GM23338 (cell line): ENCODE measurements at regions not wholly inside any gene's neighbourhood (a gene's known extent, or its start where the extent isn't known, plus 50 kb on each side); places are given as distances from the start of the nearest gene placed in this dataset.

Experiments used
- ATAC-seq: fragments of 200-7000 bp; cut with Tn5 transposase; 3 replicates; pipeline ENCODE4 v1.9.1; 2020
- DNase-seq: peaks from one replicate; pipeline ENCODE4 v3.0.0-alpha.2; 2015; ENCODE audit warnings: low spot score
- H2AFZ ChIP-seq: fragments of 200-600 bp; sonication (generic); 2 replicates; pipeline ENCODE4 v1.8.0; 2016; ENCODE audit warnings: antibody characterized with exemption, mild to moderate bottlenecking, moderate library complexity
- H3F3A ChIP-seq: fragments of 200-600 bp; sonication (generic); replicated peaks from 2 replicates; pipeline ENCODE4 v1.8.0; 2017; ENCODE audit warnings: antibody characterized with exemption, mixed run types, low read depth
- H3K27ac ChIP-seq: fragments of 200-600 bp; sonication (generic); 2 replicates; pipeline ENCODE4 v1.6.1; 2016; ENCODE audit warnings: low read depth
- H3K27me3 ChIP-seq: fragments of 200-600 bp; sonication (generic); 2 replicates; pipeline ENCODE4 v1.8.0; 2016; ENCODE audit warnings: mild to moderate bottlenecking, mixed run types, moderate library complexity; ENCODE audit not compliant: insufficient read depth
- H3K36me3 ChIP-seq: fragments of 200-600 bp; sonication (generic); 2 replicates; pipeline ENCODE4 v1.8.0; 2016; ENCODE audit warnings: mild to moderate bottlenecking; ENCODE audit not compliant: insufficient read depth
- H3K4me1 ChIP-seq: fragments of 200-600 bp; sonication (generic); 2 replicates; pipeline ENCODE4 v1.8.0; 2016; ENCODE audit warnings: mild to moderate bottlenecking, moderate library complexity; ENCODE audit not compliant: insufficient read depth
- H3K4me2 ChIP-seq: fragments of 200-600 bp; sonication (generic); 2 replicates; pipeline ENCODE4 v1.7.1; 2017; ENCODE audit warnings: mixed run types
- H3K4me3 ChIP-seq: fragments of 200-600 bp; sonication (generic); 2 replicates; pipeline ENCODE4 v1.6.1; 2016; ENCODE audit warnings: mixed run types
- H3K79me2 ChIP-seq: fragments of 200-600 bp; sonication (generic); replicated peaks from 2 replicates; pipeline ENCODE4 v1.8.0; 2017; ENCODE audit warnings: mild to moderate bottlenecking; ENCODE audit not compliant: insufficient read depth
- H3K9me2 ChIP-seq: fragments of 200-600 bp; sonication (generic); 2 replicates; pipeline ENCODE4 v1.8.0; 2017; ENCODE audit not compliant: insufficient read depth
- H4K20me1 ChIP-seq: fragments of 200-600 bp; sonication (generic); replicated peaks from 2 replicates; pipeline ENCODE4 v1.8.0; 2017; ENCODE audit warnings: mild to moderate bottlenecking; ENCODE audit not compliant: insufficient read depth
- H3K27ac Mint-ChIP-seq: 2 replicates; pipeline ENCODE4 v1.8.0; 2020; ENCODE audit warnings: inconsistent platforms, mild to moderate bottlenecking, moderate library complexity, mixed read lengths
- H3K27me3 Mint-ChIP-seq: 3 replicates; pipeline ENCODE4 v1.8.0; 2022; ENCODE audit warnings: low read depth, mild to moderate bottlenecking, moderate library complexity, mixed read lengths, inconsistent platforms; ENCODE audit not compliant: insufficient read depth, poor library complexity
- H3K36me3 Mint-ChIP-seq: 3 replicates; pipeline ENCODE4 v1.8.0; 2021; ENCODE audit warnings: low read depth, mild to moderate bottlenecking, inconsistent platforms, moderate library complexity, mixed read lengths
- H3K4me1 Mint-ChIP-seq: 3 replicates; pipeline ENCODE4 v1.8.0; 2020; ENCODE audit warnings: mild to moderate bottlenecking, inconsistent platforms, mixed read lengths
- H3K4me3 Mint-ChIP-seq: 3 replicates; pipeline ENCODE4 v1.8.0; 2021; ENCODE audit warnings: moderate library complexity, mild to moderate bottlenecking, inconsistent platforms, mixed read lengths
- H3K9me3 Mint-ChIP-seq: 3 replicates; pipeline ENCODE4 v1.8.0; 2020; ENCODE audit warnings: moderate library complexity, mild to moderate bottlenecking, inconsistent platforms, mixed read lengths
- CREB1 ChIP-seq: fragments of 250-450 bp; sonication (Bioruptor Pico); IDR thresholded peaks from 2 replicates; pipeline ENCODE4 v1.5.0; 2020; ENCODE audit warnings: low read depth, mild to moderate bottlenecking, moderate library complexity
- CTCF ChIP-seq, 2 experiments: fragments of 200-600 bp in 1 of 2; sonication (generic) in 1 of 2; conservative IDR thresholded peaks; 2 replicates each; pipeline versions ENCODE4 v1.5.1 to v1.6.1; 2016 to 2017; ENCODE audit warnings: antibody characterized with exemption in 2 of 2, low read depth in 2 of 2, mild to moderate bottlenecking in 2 of 2, moderate library complexity in 1 of 2
- ETS1 ChIP-seq: IDR thresholded peaks from 2 replicates; pipeline ENCODE4 v1.6.1; 2016; ENCODE audit warnings: antibody characterized with exemption
- EZH2 ChIP-seq: fragments of 200-600 bp; sonication (generic); IDR thresholded peaks from one replicate; pipeline ENCODE4 v1.8.0; 2017; ENCODE audit warnings: antibody characterized with exemption, mild to moderate bottlenecking, low read depth; ENCODE audit not compliant: unreplicated experiment
- EZH2phosphoT487 ChIP-seq: fragments of 200-600 bp; sonication (generic); IDR thresholded peaks from one replicate; pipeline ENCODE4 v1.8.1; 2018; ENCODE audit warnings: antibody characterized with exemption; ENCODE audit not compliant: unreplicated experiment
- JUNB ChIP-seq: IDR thresholded peaks from one replicate; pipeline ENCODE4 v1.6.1; 2016; ENCODE audit warnings: antibody characterized with exemption; ENCODE audit not compliant: unreplicated experiment
- NANOG ChIP-seq: IDR thresholded peaks from 2 replicates; pipeline ENCODE4 v1.6.1; 2016; ENCODE audit warnings: antibody characterized with exemption, borderline replicate concordance
- POLR2AphosphoS5 ChIP-seq: IDR thresholded peaks from 2 replicates; pipeline ENCODE4 v1.6.1; 2016; ENCODE audit warnings: antibody characterized with exemption, low read depth
- REST ChIP-seq: IDR thresholded peaks from one replicate; pipeline ENCODE4 v1.6.1; 2018; ENCODE audit warnings: antibody characterized with exemption; ENCODE audit not compliant: unreplicated experiment
- STAT1 ChIP-seq: IDR thresholded peaks from one replicate; pipeline ENCODE4 v1.6.1; 2016; ENCODE audit warnings: antibody characterized with exemption; ENCODE audit not compliant: unreplicated experiment
- ZNF114 ChIP-seq: fragments of 250-450 bp; sonication (Bioruptor Pico); IDR thresholded peaks from 2 replicates; pipeline ENCODE4 v1.5.0; 2020; ENCODE audit warnings: mild to moderate bottlenecking, moderate library complexity
- ZNF331 ChIP-seq: fragments of 250-450 bp; sonication (Bioruptor Pico); IDR thresholded peaks from 2 replicates; pipeline ENCODE4 v1.5.0; 2020; ENCODE audit warnings: low read depth, mild to moderate bottlenecking, moderate library complexity

- TF ChIP-seq CTCF (conservative IDR thresholded peaks at IDR 0.05; ENCODE audit: low read depth in 2 of 2) = no peak
- no peak for TF ChIP-seq EZH2
- no peak for TF ChIP-seq ZNF114 (CRISPR knock-in tag)
Observed at GRCh38 chr1:10914056-10914455, 98.4 kb upstream of the TARDBP start (continued).

- H2AFZ ChIP-seq = 0 out of 2 replicates have a peak overlapping the region, but pooled peaks have one; percentile 47
- H3K27me3 Mint-ChIP-seq = peaks cover 7% of the 10 kb centered on the region
- no peaks in the 10 kb centered on the region for H3K36me3 Mint-ChIP-seq
- H3K4me1 ChIP-seq = no peaks in the 10 kb centered on the region; the same call in 1 of the 2 replicates
- no peaks in the 10 kb centered on the region for H3K9me2 ChIP-seq
- H3K79me2 ChIP-seq = no peaks in the 10 kb centered on the region
- H3F3A ChIP-seq = no peaks in the 10 kb centered on the region
- H3K27me3 ChIP-seq = no peaks in the 10 kb centered on the region
- peaks cover 8% of the 10 kb centered on the region for H3K4me1 Mint-ChIP-seq
- no peak overlapping the region for H3K27ac ChIP-seq
- ATAC-seq (peak; percentile 34), DNase-seq (no peak)
- TF ChIP-seq EZH2phosphoT487 (no peak), ZNF114 (CRISPR knock-in tag) (no peak), POLR2AphosphoS5 (no peak), ZNF331 (CRISPR knock-in tag) (no peak), NANOG (no peak), EZH2 (no peak), JUNB (no peak), CTCF (conservative IDR thresholded peaks at IDR 0.05; ENCODE audit: low read depth in 2 of 2) (no peak), REST (no peak), CREB1 (CRISPR knock-in tag) (no peak), ETS1 (no peak), STAT1 (no peak)
- 0 out of 2 replicates have a peak overlapping the region, but pooled peaks have one; percentile 38 for H3K4me2 ChIP-seq
- no peaks in the 10 kb centered on the region for H3K36me3 ChIP-seq
- no peak overlapping the region for H3K4me3 Mint-ChIP-seq
- no peaks in the 10 kb centered on the region for H3K9me3 Mint-ChIP-seq
- H4K20me1 ChIP-seq = no peaks in the 10 kb centered on the region
- no peak overlapping the region for H3K4me3 ChIP-seq
- no peak overlapping the region for H3K27ac Mint-ChIP-seq
Observed at GRCh38 chr1:10915594-10915993, 96.9 kb upstream of the TARDBP start.
